Fibroblast of mammary gland (primary cell): ENCODE measurements at regions not wholly inside any gene's neighbourhood (a gene's known extent, or its start where the extent isn't known, plus 50 kb on each side); places are given as distances from the start of the nearest gene placed in this dataset.

Experiments
- DNase-seq: peaks from one replicate; pipeline ENCODE4 v3.0.0-alpha.2; 2010; ENCODE audit warnings: low read depth
- H3K4me3 ChIP-seq: 2 replicates; pipeline ENCODE4 v1.5.1; 2011; ENCODE audit warnings: low read depth, mild to moderate bottlenecking, low read length, moderate library complexity; ENCODE audit not compliant: control insufficient read depth
- CTCF ChIP-seq: conservative IDR thresholded peaks from 2 replicates; pipeline ENCODE4 v1.5.1; 2011; ENCODE audit warnings: low read depth, low read length, inconsistent platforms; ENCODE audit not compliant: control insufficient read depth, insufficient read depth

DNA sequence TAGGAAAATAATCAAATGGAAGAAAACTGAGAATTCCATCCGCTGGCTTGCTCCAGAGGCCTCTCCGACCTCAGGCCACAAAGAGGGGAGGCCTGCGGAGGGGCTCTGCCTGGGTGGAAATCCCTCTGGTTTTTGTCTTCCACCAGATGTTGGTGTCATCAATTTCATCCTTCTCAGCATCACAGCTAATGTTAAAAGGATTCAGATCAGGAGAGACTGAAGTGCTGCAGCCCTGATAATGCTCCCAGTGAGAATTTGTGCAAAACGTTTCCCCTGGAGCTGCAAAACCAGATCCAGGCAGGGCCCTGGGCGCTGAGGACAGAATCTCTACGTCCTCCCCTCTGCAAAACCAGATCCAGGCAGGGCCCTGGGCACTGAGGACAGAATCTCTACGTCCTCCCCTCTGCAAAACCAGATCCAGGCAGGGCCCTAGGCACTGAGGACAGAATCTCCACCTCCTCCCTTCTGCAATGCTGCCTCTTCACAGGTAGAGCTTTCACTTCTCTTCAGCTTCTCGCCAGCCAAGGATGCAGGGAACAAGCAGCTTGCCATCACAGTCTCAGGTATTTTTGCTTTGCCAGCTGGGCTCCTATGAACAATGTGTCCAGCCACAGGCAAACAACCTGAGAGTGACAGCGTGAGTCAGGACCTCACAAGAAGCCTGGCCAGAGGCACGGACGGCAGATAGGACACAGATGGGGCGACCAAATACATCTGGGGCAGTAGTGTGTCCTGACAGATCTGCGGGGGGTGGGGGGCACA, 81.2 kb downstream of the TMEM18 start:
- TF ChIP-seq CTCF: no peak
- DNase-seq: no peak

DNA sequence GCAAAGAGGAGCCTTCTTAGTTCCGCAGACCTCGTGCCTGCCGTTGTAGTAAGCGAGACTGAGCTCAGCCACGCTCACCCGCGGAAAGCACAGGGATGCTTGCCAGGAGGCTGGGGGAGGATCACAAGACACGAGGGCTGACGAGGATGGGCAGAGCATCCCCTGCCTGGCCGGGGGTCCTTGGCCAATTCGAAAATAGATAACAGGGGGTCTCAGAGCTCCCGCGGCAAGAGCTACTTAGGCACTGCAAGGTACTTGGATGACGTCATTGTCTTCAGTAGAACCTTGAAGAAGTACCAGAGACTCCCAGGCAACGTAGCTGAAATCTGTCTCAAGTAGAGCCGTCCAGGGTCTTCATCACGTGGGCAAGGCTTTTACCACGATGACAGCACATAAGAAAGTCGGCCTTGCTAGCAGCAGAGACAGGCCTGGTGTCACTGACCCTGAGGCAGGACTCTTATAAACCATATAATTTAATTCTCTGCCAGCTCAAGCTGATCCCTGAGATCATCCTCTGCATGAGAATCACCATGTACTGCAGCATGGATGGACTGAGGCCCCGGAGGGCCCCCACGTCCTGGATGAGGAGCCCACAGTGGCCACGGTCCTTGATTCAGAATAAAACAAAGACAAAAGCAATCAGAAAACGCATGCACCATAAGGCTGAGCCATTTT, 81.9 kb downstream of the TMEM18 start:
- no peak for DNase-seq
- no peak overlapping the region for H3K4me3 ChIP-seq
- no peak for TF ChIP-seq CTCF

More for the DNA sequence above, 81.2 kb downstream of the TMEM18 start:
- no peak overlapping the region for H3K4me3 ChIP-seq

- H3K4me3 ChIP-seq: no peak overlapping the region
- DNase-seq: no peak
- TF ChIP-seq CTCF: no peak
Measured at GRCh38 chr2:594297-594949, 82.8 kb downstream of the TMEM18 start.

- DNase-seq: no peak
- H3K4me3 ChIP-seq: no peak overlapping the region
- TF ChIP-seq CTCF: no peak
Measured at GRCh38 chr2:593356-594026, 83.7 kb downstream of the TMEM18 start.

GRCh38 chr2:592737-593136, 84.5 kb downstream of the TMEM18 start:
- no peak for TF ChIP-seq CTCF
- no peak for DNase-seq

More at GRCh38 chr2:592737-593136, 84.5 kb downstream of the TMEM18 start:
- H3K4me3 ChIP-seq: no peak overlapping the region
